ENCODE measurements at regions not wholly inside any gene's neighbourhood (a gene's known extent, or its start where the extent isn't known, plus 50 kb on each side); places are given as distances from the start of the nearest gene placed in this dataset.

GRCh38 chr6:127015858-127016257 lies 102.6 kb upstream of the RSPO3 start:
- Histone ChIP-seq H2AFZ (ENCODE audit: low read depth, low read length, severe bottlenecking) (no peak overlapping the region), H3K9me3 (ENCODE audit: insufficient read depth, low read length) (no peaks in the 10 kb centered on the region), H4K20me1 (ENCODE audit: low read depth, low read length) (no peaks in the 10 kb centered on the region), H3K9me2 (replicated peaks; ENCODE audit: insufficient read depth, low read length) (no peaks in the 10 kb centered on the region), H3K9ac (ENCODE audit: low read length) (no peak overlapping the region), H3F3A (ENCODE audit: insufficient read depth) (no peaks in the 10 kb centered on the region), H3K27me3 (ENCODE audit: low read length) (0 out of 2 replicates have a peak, but pooled peaks cover 2% of the 10 kb centered on the region), H3K79me2 (ENCODE audit: insufficient read depth, low read length) (no peaks in the 10 kb centered on the region), H3K36me3 (ENCODE audit: low read length) (no peaks in the 10 kb centered on the region), H3K4me2 (ENCODE audit: low read depth, low read length, poor library complexity, severe bottlenecking) (no peak overlapping the region), H3K27ac (ENCODE audit: low read depth, low read length) (no peak overlapping the region), H3K4me3 (ENCODE audit: insufficient read depth, low read length, poor library complexity, severe bottlenecking) (no peak overlapping the region)
- TF ChIP-seq EZH2phosphoT487 (conservative IDR thresholded peaks at IDR 0.05; ENCODE audit: low read length) (no peak), CTCF (IDR thresholded peaks at IDR 0.05; ENCODE audit: insufficient read depth, low read length, poor library complexity, severe bottlenecking) (no peak)

- H3K9ac ChIP-seq (ENCODE audit: low read length): no peak overlapping the region
- H3K4me3 ChIP-seq (ENCODE audit: insufficient read depth, low read length, poor library complexity, severe bottlenecking): no peak overlapping the region
- no peak overlapping the region for H3K4me2 ChIP-seq (ENCODE audit: low read depth, low read length, poor library complexity, severe bottlenecking)
- no peaks in the 10 kb centered on the region for H3K36me3 ChIP-seq (ENCODE audit: low read length)
- no peaks in the 10 kb centered on the region for H3K9me2 ChIP-seq (replicated peaks; ENCODE audit: insufficient read depth, low read length)
- H3F3A ChIP-seq (ENCODE audit: insufficient read depth): no peaks in the 10 kb centered on the region
- no peak overlapping the region for H3K27ac ChIP-seq (ENCODE audit: low read depth, low read length)
- no peaks in the 10 kb centered on the region for H3K27me3 ChIP-seq (ENCODE audit: low read length)
- TF ChIP-seq CTCF (IDR thresholded peaks at IDR 0.05; ENCODE audit: insufficient read depth, low read length, poor library complexity, severe bottlenecking) (no peak), EZH2phosphoT487 (conservative IDR thresholded peaks at IDR 0.05; ENCODE audit: low read length) (no peak)
- H3K79me2 ChIP-seq (ENCODE audit: insufficient read depth, low read length): no peaks in the 10 kb centered on the region
- no peaks in the 10 kb centered on the region for H3K9me3 ChIP-seq (ENCODE audit: insufficient read depth, low read length)
- no peaks in the 10 kb centered on the region for H4K20me1 ChIP-seq (ENCODE audit: low read depth, low read length)
- H2AFZ ChIP-seq (ENCODE audit: low read depth, low read length, severe bottlenecking): no peak overlapping the region
Measured at GRCh38 chr6:127019828-127020227, 98.6 kb upstream of the RSPO3 start.

DNA sequence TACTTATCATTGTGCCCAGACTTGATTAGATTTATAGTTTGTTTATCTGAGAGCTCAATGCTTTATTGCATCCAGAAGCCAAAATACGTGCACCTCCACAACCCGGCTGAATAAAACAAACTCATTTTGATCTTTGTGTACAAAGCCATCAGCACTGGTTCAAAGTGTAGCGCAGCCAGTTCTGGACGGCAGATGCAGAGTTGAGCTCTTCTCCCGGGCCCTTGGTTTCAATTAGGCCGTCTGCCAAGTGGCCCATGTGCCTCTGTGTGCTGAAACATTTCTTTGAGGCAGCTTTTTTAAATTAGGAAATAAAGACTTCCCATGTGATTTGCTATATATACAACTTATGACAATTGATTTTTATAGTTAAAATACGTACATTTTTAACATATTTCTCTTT lies 96.2 kb upstream of the RSPO3 start:
- H3K4me3 ChIP-seq (ENCODE audit: insufficient read depth, low read length, poor library complexity, severe bottlenecking): no peak overlapping the region
- H3K9me2 ChIP-seq (replicated peaks; ENCODE audit: insufficient read depth, low read length): no peaks in the 10 kb centered on the region
- no peaks in the 10 kb centered on the region for H3K79me2 ChIP-seq (ENCODE audit: insufficient read depth, low read length)
- no peak overlapping the region for H3K9ac ChIP-seq (ENCODE audit: low read length)
- no peak overlapping the region for H3K4me2 ChIP-seq (ENCODE audit: low read depth, low read length, poor library complexity, severe bottlenecking)
- no peaks in the 10 kb centered on the region for H4K20me1 ChIP-seq (ENCODE audit: low read depth, low read length)
- no peak overlapping the region for H2AFZ ChIP-seq (ENCODE audit: low read depth, low read length, severe bottlenecking)
- H3F3A ChIP-seq (ENCODE audit: insufficient read depth): no peaks in the 10 kb centered on the region
- TF ChIP-seq CTCF (IDR thresholded peaks at IDR 0.05; ENCODE audit: insufficient read depth, low read length, poor library complexity, severe bottlenecking): no peak
- no peak for TF ChIP-seq EZH2phosphoT487 (conservative IDR thresholded peaks at IDR 0.05; ENCODE audit: low read length)
- H3K9me3 ChIP-seq (ENCODE audit: insufficient read depth, low read length): no peaks in the 10 kb centered on the region
- no peaks in the 10 kb centered on the region for H3K36me3 ChIP-seq (ENCODE audit: low read length)
- H3K27ac ChIP-seq (ENCODE audit: low read depth, low read length): no peak overlapping the region
- no peaks in the 10 kb centered on the region for H3K27me3 ChIP-seq (ENCODE audit: low read length)
